Stomach (tissue), 8 donors: ENCODE measurements at regions not wholly inside any gene's neighbourhood (a gene's known extent, or its start where the extent isn't known, plus 50 kb on each side); places are given as distances from the start of the nearest gene placed in this dataset.

Experiments
- DNase-seq, 2 donors: peaks; one replicate each; pipeline versions ENCODE4 v3.0.0 to v3.0.0-alpha.2; 2013 to 2019
- H3K27ac ChIP-seq, 5 donors: fragments of 200-600 bp in 4 of 5; sonication (generic) in 4 of 5; one replicate each; pipeline ENCODE4 v1.5.1; 2013 to 2019; ENCODE audit warnings: mild to moderate bottlenecking in 1 of 5, moderate library complexity in 1 of 5
- H3K27me3 ChIP-seq, 3 donors: fragments of 200-600 bp; sonication (generic); one replicate each; pipeline ENCODE4 v1.5.1; 2017 to 2019; ENCODE audit warnings: mixed run types in 1 of 3
- H3K36me3 ChIP-seq, 4 donors: fragments of 200-600 bp; sonication (generic); 1 replicate in 3 of 4; 2 replicates in 1 of 4; pipeline ENCODE4 v1.5.1; 2016 to 2019
- H3K4me1 ChIP-seq, 4 donors: fragments of 200-600 bp; sonication (generic); one replicate each; pipeline ENCODE4 v1.5.1; 2016 to 2019
- H3K4me3 ChIP-seq, 4 donors: fragments of 200-600 bp; sonication (generic) in 3 of 4; one replicate each; pipeline ENCODE4 v1.5.1; 2016 to 2019; ENCODE audit warnings: mild to moderate bottlenecking in 1 of 4
- H3K9me3 ChIP-seq, 4 donors: fragments of 200-600 bp; sonication (generic); one replicate each; pipeline ENCODE4 v1.5.1; 2016 to 2019
- EP300 ChIP-seq: sonication (generic); formaldehyde crosslinking; IDR thresholded peaks from one replicate; pipeline ENCODE4 v1.6.1; 2017; ENCODE audit warnings: antibody characterized with exemption
- POLR2A ChIP-seq, 4 donors: fragments of 450-650 bp; IDR thresholded peaks; one replicate each; pipeline ENCODE4 v1.6.1; 2016; ENCODE audit warnings: antibody characterized with exemption in 4 of 4, control low read depth in 2 of 4, mild to moderate bottlenecking in 1 of 4, moderate library complexity in 1 of 4
- POLR2AphosphoS5 ChIP-seq, 3 donors: sonication (generic); formaldehyde crosslinking; IDR thresholded peaks; one replicate each; pipeline ENCODE4 v1.6.1; 2016; ENCODE audit warnings: antibody characterized with exemption in 3 of 3
- WGBS, 5 donors: extraction: QIAGEN DNeasy Blood & Tissue Kit in 3 of 5; methylation state at CpG; one replicate each; pipeline versions ENCODE4 v1.1.5 to v1.1.7; 2013 to 2018; 5-methylcytosine and 5-hydroxymethylcytosine counted together
- intact Hi-C: fragments of 100-400 bp; cut with DNase I; formaldehyde crosslinking; loops from one replicate; pipeline ENCODE4 v1.15.1; 2023; ENCODE audit warnings: low total_unique reads
- TF ChIP-seq, protein P1 (sequence below), 7 experiments: fragments of 450-650 bp in 4 of 7; fragments of 200-600 bp in 3 of 7; sonication (generic) in 3 of 7; IDR thresholded peaks; one replicate each; pipeline ENCODE4 v1.5.1; 2016 to 2019; ENCODE audit warnings: antibody characterized with exemption in 7 of 7, control low read depth in 2 of 7, mild to moderate bottlenecking in 1 of 7
- donor health status: healthy with polysubstance abuse.
- donor health status: Bipolar disorder and iron deficiency.
- donor health status: healthy.

DNA sequence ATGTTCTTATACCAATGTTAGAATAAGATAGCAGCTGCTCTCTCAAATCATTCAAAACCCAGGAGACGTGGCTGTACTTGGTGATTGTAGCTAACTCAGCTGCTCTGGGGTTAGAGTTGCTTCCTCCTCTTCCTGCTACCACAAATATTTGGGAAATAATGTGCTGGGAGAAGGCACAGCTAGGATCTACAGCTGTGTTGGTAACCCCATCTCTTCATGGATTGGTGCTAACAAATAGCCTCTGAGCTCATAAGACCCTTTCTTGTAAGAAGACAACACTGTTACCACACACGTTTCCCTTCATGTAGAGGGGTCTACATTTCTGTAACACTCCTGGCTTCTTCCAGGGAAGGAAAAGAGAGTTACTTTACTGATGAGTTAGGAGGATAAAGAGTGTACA, 911.0 kb upstream of the CITED2 start:
- H3K9me3 ChIP-seq = no peaks in the 10 kb centered on the region
- DNase-seq = peak in 1 of 2 donors; percentile 7
- no peak overlapping the region for H3K4me3 ChIP-seq
- WGBS, 5 donors = 64 to 83% (median 74%) methylated on average over 2 of the region's 2 CpGs
- no peak overlapping the region for H3K27ac ChIP-seq
- H3K27me3 ChIP-seq = no peaks in the 10 kb centered on the region
- no peaks in the 10 kb centered on the region for H3K4me1 ChIP-seq
- H3K36me3 ChIP-seq = no peaks in the 10 kb centered on the region
- intact Hi-C loops = no loop called here
- TF ChIP-seq EP300 = no peak
- TF ChIP-seq POLR2A (IDR thresholded peaks at IDR 0.05) = no peak
- TF ChIP-seq POLR2AphosphoS5 (IDR thresholded peaks at IDR 0.05) = no peak
- TF ChIP-seq, protein P1, sequence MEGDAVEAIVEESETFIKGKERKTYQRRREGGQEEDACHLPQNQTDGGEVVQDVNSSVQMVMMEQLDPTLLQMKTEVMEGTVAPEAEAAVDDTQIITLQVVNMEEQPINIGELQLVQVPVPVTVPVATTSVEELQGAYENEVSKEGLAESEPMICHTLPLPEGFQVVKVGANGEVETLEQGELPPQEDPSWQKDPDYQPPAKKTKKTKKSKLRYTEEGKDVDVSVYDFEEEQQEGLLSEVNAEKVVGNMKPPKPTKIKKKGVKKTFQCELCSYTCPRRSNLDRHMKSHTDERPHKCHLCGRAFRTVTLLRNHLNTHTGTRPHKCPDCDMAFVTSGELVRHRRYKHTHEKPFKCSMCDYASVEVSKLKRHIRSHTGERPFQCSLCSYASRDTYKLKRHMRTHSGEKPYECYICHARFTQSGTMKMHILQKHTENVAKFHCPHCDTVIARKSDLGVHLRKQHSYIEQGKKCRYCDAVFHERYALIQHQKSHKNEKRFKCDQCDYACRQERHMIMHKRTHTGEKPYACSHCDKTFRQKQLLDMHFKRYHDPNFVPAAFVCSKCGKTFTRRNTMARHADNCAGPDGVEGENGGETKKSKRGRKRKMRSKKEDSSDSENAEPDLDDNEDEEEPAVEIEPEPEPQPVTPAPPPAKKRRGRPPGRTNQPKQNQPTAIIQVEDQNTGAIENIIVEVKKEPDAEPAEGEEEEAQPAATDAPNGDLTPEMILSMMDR (IDR thresholded peaks at IDR 0.05) = no peak

DNA sequence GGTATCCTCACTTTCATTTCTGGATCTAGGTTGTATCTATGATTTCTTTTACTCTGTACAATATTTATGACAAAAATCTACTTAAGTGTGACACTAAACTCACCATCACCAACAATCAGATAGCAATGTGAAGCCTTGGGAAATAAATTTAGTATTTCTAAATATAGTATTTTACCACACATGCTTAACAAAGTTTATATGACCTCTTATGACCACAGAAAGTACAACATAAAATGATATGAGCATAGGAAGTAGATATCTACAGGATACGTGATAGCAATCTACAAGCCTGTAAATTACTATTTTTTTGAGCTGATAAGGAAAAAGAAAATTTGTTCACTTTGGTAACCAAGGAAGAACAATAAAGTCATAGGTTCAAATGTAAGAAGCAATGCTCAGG, 910.4 kb upstream of the CITED2 start:
- Histone ChIP-seq H3K4me1 (no peaks in the 10 kb centered on the region), H3K9me3 (no peaks in the 10 kb centered on the region), H3K36me3 (no peaks in the 10 kb centered on the region), H3K27ac (no peak overlapping the region), H3K27me3 (no peaks in the 10 kb centered on the region), H3K4me3 (no peak overlapping the region)
- 43 to 68% (median 54%) methylated on average over 1 of the region's 1 CpG for WGBS, 5 donors
- intact Hi-C loops = no loop called here
- TF ChIP-seq POLR2A (IDR thresholded peaks at IDR 0.05) (no peak), EP300 (no peak), POLR2AphosphoS5 (IDR thresholded peaks at IDR 0.05) (no peak)
- TF ChIP-seq, protein P1 (IDR thresholded peaks at IDR 0.05) = no peak
- DNase-seq = no peak

- Histone ChIP-seq H3K27ac (no peak overlapping the region), H3K4me3 (no peak overlapping the region), H3K4me1 (no peaks in the 10 kb centered on the region), H3K9me3 (no peaks in the 10 kb centered on the region), H3K27me3 (no peaks in the 10 kb centered on the region), H3K36me3 (no peaks in the 10 kb centered on the region)
- TF ChIP-seq POLR2A (IDR thresholded peaks at IDR 0.05) = no peak
- TF ChIP-seq, protein P1 (IDR thresholded peaks at IDR 0.05) = no peak
- intact Hi-C loops = no loop called here
- peak in 1 of 2 donors; percentile 21 for DNase-seq
- 25 to 36% (median 35%) methylated on average over 2 of the region's 2 CpGs for WGBS, 5 donors
These were observed 908.7 kb upstream of the CITED2 start for GRCh38 chr6:140283197-140283596.

DNA sequence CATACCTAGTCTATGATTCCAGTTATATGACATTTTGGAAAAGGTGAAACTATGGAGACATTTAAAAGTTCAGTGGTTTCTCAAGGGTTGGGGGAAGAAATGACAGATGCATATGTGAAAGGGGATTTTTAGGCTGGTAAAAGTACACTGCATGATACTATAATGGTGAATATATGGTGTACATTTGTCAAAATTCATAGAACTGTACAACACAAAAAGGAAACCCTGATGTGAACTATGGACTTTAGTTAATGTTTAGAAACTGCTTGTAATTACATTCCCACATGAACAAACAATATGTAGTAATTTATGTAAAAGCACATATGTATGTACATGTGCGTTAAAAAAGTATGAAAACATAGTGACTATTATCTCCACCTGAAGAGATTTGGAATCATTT, 907.3 kb upstream of the CITED2 start:
- intact Hi-C loops = no loop called here
- H3K9me3 ChIP-seq = no peaks in the 10 kb centered on the region
- 30 to 72% (median 56%) methylated on average over 1 of the region's 1 CpG for WGBS, 5 donors
- H3K4me1 ChIP-seq = no peaks in the 10 kb centered on the region
- no peak overlapping the region for H3K27ac ChIP-seq
- peak in 1 of 2 donors; percentile 23 for DNase-seq
- no peaks in the 10 kb centered on the region for H3K27me3 ChIP-seq
- H3K36me3 ChIP-seq = no peaks in the 10 kb centered on the region
- no peak overlapping the region for H3K4me3 ChIP-seq
- no peak for TF ChIP-seq POLR2AphosphoS5 (IDR thresholded peaks at IDR 0.05)
- no peak for TF ChIP-seq POLR2A (IDR thresholded peaks at IDR 0.05)
- TF ChIP-seq, protein P1 (IDR thresholded peaks at IDR 0.05) = no peak
- TF ChIP-seq EP300 = no peak
